ENCODE measurements at regions not wholly inside any gene's neighbourhood (a gene's known extent, or its start where the extent isn't known, plus 50 kb on each side); places are given as distances from the start of the nearest gene placed in this dataset.

GRCh38 chr1:221063651-221064050, 184.4 kb downstream of the HLX start:
- no peaks in the 10 kb centered on the region for H3K36me3 ChIP-seq (replicated peaks in 1 of 2; ENCODE audit: control insufficient read depth in 1 of 2, insufficient read depth in 2 of 2, low read length in 2 of 2)
- no peak for TF ChIP-seq CTCF (IDR thresholded peaks at IDR 0.05)
- H3K9ac ChIP-seq (ENCODE audit: insufficient read depth, low read length, poor library complexity, severe bottlenecking): no peak overlapping the region
- H2AFZ ChIP-seq (ENCODE audit: insufficient read depth, low read depth, low read length, poor library complexity, severe bottlenecking): no peak overlapping the region
- intact Hi-C loops (cut with micrococcal nuclease): loop anchor here in 1 of 2 donors (10.0 kb wide), 1 partner anchor 49 kb away; no protein-coding TSS in a partner anchor
- Mint-ChIP-seq H3K4me3 (no peak overlapping the region), H3K36me3 (peaks cover 3 to 8% of the 10 kb centered on the region in 2 donors), H3K27me3 (ENCODE audit: low read depth in 3 of 3) (no peaks in the 10 kb centered on the region), H3K9me3 (peaks cover 5 to 16% (median 14%) of the 10 kb centered on the region in 7 donors), H3K27ac (no peak overlapping the region), H3K4me1 (peaks cover 24% of the 10 kb centered on the region)
- DNase-seq: no peak
- no peaks in the 10 kb centered on the region for H4K20me1 ChIP-seq (ENCODE audit: insufficient read depth, low read length)
- H3K4me3 ChIP-seq (replicated peaks in 1 of 3; ENCODE audit: low read depth in 2 of 3, low read length in 3 of 3): no peak overlapping the region
- no peak overlapping the region for H3K27ac ChIP-seq (ENCODE audit: low read depth in 1 of 2, low read length in 2 of 2)
- peaks cover 11 to 26% of the 10 kb centered on the region in 2 donors for H3K4me1 ChIP-seq (ENCODE audit: control insufficient read depth in 1 of 2, insufficient read depth in 2 of 2, low read length in 2 of 2)
- H3K4me2 ChIP-seq (replicated peaks; ENCODE audit: extremely low read depth, low read length, poor library complexity, severe bottlenecking): no peak overlapping the region
- H3K79me2 ChIP-seq (ENCODE audit: insufficient read depth, low read length): no peaks in the 10 kb centered on the region
- H3K27me3 ChIP-seq (ENCODE audit: control insufficient read depth in 2 of 2, insufficient read depth in 2 of 2, low read length in 2 of 2): no peaks in the 10 kb centered on the region
- H3K9me3 ChIP-seq (replicated peaks in 1 of 2; ENCODE audit: control insufficient read depth in 1 of 2, insufficient read depth in 1 of 2, low read length in 2 of 2): peaks cover 7 to 16% of the 10 kb centered on the region in 2 donors

GRCh38 chr1:221066351-221067001, 187.2 kb downstream of the HLX start:
- Histone ChIP-seq H3K4me2 (replicated peaks; ENCODE audit: extremely low read depth, low read length, poor library complexity, severe bottlenecking) (no peak overlapping the region), H3K4me1 (ENCODE audit: control insufficient read depth in 1 of 2, insufficient read depth in 2 of 2, low read length in 2 of 2) (peaks cover 37 to 50% of the 10 kb centered on the region in 2 donors), H3K36me3 (replicated peaks in 1 of 2; ENCODE audit: control insufficient read depth in 1 of 2, insufficient read depth in 2 of 2, low read length in 2 of 2) (no peaks in the 10 kb centered on the region), H3K9ac (ENCODE audit: insufficient read depth, low read length, poor library complexity, severe bottlenecking) (no peak overlapping the region), H3K9me3 (replicated peaks in 1 of 2; ENCODE audit: control insufficient read depth in 1 of 2, insufficient read depth in 1 of 2, low read length in 2 of 2) (peaks cover 7 to 16% of the 10 kb centered on the region in 2 donors), H3K27me3 (ENCODE audit: control insufficient read depth in 2 of 2, insufficient read depth in 2 of 2, low read length in 2 of 2) (no peaks in the 10 kb centered on the region), H3K79me2 (ENCODE audit: insufficient read depth, low read length) (no peaks in the 10 kb centered on the region), H3K27ac (ENCODE audit: low read depth in 1 of 2, low read length in 2 of 2) (no peak overlapping the region), H4K20me1 (ENCODE audit: insufficient read depth, low read length) (no peaks in the 10 kb centered on the region), H2AFZ (ENCODE audit: insufficient read depth, low read depth, low read length, poor library complexity, severe bottlenecking) (no peak overlapping the region), H3K4me3 (replicated peaks in 1 of 3; ENCODE audit: low read depth in 2 of 3, low read length in 3 of 3) (no peak overlapping the region)
- no peak for TF ChIP-seq CTCF (IDR thresholded peaks at IDR 0.05)
- Mint-ChIP-seq H3K27me3 (ENCODE audit: low read depth in 3 of 3) (peaks cover 0 to 1% (median 0%) of the 10 kb centered on the region in 3 donors), H3K4me1 (peaks cover 48% of the 10 kb centered on the region), H3K27ac (no peak overlapping the region), H3K4me3 (no peak overlapping the region), H3K36me3 (peaks cover 3 to 8% of the 10 kb centered on the region in 2 donors), H3K9me3 (peaks cover 5 to 16% (median 14%) of the 10 kb centered on the region in 7 donors)
- WGBS (ENCODE audit: insufficient coverage): 63% methylated on average over 4 of the region's 5 CpGs
- no peak for DNase-seq
- intact Hi-C loops (cut with micrococcal nuclease): loop anchor here in 1 of 2 donors (10.0 kb wide), 1 partner anchor 52 kb away; no protein-coding TSS in a partner anchor

Data from CD14-positive monocyte (primary cell).